Kidney glomerular epithelial cell (primary cell): ENCODE measurements at regions not wholly inside any gene's neighbourhood (a gene's known extent, or its start where the extent isn't known, plus 50 kb on each side); places are given as distances from the start of the nearest gene placed in this dataset.
"Not testable (repeated sequence)": the region's sequence is repeated elsewhere in the genome, so short reads cannot be mapped to it uniquely, and the experiment has no call there.

Source experiments
- DNase-seq: peaks from one replicate; lab custom pipeline; 2025; lab: John Stamatoyannopoulos, UW

DNA sequence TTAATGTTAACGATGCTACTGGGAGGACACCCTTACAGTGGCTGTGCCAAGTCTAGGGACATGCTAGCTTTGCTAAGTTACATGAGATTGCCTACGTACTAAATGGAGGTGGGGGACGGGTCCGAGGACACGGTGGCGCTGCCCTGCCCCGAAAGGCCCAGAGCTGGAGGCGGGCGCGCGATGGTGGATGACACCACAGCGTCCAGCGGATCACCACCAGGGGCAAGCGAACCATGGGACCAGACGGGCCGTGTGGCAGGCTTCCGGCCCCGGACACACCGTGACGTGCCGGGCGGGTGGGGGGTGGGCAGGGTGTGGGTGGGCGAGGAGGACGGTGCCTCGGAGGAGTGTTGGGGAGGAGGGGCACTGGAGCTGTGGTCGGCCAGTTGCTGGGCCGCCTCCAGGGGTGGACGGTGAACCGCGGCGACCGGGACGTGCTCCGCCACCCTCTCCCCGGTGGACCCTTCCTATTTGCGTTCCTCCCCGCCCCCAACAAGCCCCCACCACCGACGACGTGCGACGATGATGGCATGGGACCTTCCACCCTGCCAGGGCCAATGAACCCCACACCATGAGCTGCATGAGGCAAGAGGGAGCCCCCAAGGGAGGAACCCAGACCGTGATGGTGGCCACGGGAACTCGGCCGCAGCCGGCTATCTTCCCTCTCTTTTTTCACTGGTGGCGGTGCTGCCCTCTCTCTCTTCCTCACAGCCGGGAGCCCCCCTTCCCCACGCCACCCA lies 773.3 kb upstream of the DEFB115 start:
- no peak for DNase-seq

DNA sequence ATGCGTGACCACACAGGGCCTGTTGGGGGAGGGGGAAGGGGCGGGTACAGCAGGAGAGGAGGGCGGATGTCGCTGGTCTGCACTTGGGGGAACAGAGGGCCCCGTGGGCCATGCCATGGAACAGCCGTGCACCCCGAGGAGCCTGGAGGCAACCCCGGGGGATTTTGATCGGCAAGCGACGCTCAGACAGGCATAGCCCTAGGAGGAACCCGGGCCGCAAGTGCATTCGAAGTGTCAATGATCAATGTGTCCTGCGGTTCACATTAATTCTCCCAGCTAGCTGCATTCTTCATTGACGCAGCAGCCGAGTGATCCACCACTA lies 772.8 kb upstream of the DEFB115 start:
- no peak for DNase-seq

DNA sequence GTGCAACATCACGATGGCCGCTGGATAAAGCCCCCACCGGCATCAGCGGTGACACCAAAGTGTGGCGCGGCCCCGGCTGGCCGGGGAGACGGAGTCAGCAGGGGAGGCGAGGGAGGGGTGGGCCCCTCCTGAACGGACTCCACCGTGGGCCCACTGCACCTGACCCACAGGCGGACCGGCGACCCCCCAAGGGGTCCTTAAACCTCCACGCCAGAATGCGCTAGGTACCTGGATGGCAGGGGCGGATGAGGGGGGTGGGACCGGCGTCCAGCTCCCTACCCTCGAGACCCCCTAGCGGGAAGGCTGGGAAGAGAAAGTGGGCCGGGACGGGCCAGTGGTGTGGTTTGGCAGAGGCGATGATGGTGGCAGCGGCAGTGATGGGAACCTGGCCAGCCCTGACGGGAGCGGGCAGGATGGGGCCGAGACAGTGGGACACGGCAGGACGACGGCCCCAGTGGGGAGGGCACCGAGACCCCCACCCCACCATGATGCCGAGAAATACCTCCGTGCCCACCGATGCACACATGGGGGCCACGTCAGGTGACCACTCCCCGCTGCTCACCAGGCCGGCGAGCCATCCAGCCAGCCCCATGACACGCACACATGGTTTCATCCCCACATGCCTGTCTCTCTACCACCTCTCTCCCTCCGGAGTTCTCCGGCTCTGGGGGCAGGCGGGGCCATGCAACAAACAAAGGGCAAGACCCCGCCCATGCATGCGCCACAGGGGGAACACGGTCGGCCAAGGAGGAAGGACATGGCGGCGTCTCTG lies 771.9 kb upstream of the DEFB115 start:
- DNase-seq, result no peak

DNA sequence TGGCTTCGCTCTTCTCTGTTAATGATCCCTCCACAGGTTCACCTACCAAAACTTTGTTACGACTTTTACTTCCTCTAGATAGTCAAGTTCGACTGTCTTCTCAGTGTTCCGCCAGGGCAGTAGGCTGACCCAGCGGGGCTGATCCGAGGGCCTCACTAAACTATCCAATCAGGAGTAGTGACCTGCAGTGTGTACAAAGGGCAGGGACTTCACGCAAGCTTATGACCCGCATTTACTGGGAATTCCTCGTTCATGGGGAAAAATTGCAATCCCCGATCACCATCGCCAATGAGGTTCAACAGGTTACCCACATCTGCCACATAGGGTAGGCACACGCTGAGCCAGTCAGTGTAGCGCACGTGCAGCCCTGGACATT lies 771.4 kb upstream of the DEFB115 start:
- DNase-seq, result no peak

DNA sequence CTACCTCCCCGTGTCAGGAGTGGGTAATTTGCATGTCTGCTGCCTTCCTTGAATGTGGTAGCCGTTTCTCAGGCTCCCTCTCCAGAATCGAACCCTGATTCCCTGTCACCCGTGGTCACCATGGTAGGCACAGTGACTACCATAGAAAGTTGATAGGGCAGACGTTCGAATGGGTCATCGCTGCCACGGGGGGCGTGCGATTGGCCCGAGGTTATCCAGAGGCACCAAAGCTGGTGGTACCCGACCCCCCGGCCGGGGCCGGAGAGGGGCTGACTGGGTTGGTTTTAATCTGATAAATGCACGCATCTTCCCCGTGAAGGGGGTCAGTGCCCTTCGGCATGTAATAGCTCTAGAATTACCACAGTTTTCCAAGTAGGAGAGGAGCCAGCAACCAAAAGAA lies 770.0 kb upstream of the DEFB115 start:
- not testable (repeated sequence) for DNase-seq

DNA sequence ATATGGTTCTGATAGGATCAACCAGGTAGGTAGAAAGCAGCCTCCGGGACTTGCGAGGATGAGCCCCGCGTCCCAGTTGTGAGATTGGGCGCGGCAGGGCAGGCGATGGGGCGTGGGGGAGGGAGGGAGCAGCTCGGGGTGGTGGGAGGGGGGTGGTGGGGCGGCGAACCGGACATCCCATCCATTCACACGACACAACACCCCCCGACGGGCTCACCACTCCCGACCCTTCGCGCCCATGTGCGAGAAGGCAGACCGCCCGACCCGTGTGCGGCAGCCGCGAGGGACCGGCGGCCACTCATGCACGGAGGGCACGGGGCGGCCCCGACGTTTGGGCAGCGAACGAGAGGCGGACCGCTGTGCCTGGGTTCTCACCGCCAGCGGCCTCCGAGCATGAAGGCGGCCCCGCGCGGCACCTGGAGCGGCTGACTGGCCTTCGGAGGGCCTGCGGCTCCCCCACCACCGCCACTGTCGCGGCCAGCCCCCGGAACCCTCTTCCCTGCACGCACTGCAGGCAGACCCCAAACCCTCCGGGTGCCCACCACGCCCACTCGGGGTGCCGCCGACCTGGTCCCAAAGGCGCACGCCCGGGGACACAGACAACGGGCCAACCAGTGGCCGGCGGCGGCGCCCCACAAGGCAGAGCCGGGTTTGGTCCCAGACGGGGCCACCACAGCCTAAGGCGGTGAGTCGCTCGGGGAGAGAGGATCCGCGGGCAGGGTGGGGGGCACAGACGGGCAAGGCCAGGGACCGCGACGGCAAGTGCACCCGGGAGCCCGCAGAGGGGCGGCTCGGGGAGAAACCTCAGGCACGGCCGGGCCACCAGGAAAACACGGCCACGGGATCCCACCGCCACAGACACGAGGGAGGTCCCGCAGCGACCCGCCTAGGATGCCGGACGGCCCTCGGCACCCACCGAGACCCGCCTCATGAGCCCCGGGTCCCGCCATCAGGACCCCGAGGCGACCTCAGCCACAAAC lies 769.2 kb upstream of the DEFB115 start:
- no peak for DNase-seq

DNA sequence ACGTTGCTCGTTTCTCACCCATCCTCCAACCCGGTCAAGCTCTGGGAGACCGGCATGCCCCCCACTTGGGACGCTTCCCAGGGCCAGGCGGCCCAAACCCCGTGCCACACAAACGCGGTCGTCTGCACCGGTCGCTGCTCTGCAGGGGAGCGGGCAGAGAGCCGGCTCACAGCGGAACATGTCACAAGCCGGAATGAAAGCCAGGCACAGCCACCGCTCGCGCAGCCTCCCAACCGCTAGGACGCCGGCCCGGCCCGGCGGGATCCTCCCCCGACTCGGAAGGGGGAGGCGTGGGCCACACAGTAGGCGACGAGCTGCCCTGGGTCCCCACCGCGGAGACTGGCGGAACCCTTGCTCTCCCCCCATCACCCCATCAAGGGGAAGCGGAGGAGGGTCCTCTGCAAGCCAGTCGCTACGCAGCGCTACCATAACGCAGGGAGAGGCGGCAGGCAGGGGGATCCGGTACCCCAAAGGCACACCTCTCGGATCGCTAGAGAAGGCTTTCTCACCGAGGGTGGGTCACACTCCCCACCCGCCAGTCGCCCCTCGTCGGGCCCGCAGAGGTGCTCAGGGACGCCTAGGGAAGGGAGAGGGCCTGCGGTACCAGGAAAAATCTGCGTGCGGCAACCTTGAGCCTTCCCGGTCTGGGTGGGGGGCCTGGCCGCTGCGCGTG lies 768.4 kb upstream of the DEFB115 start:
- no peak for DNase-seq

GRCh38 chr20:30489614-30490003 lies 767.9 kb upstream of the DEFB115 start:
- no peak for DNase-seq

GRCh38 chr20:30491016-30491415 lies 766.4 kb upstream of the DEFB115 start:
- no peak for DNase-seq

- not testable (repeated sequence) for DNase-seq
These were observed 760.8 kb upstream of the DEFB115 start for GRCh38 chr20:30496656-30497055.

GRCh38 chr20:30497191-30497590 lies 760.3 kb upstream of the DEFB115 start:
- DNase-seq, result not testable (repeated sequence)

GRCh38 chr20:30499123-30499522 lies 758.3 kb upstream of the DEFB115 start:
- DNase-seq, result no peak

- not testable (repeated sequence) for DNase-seq
These were observed 757.6 kb upstream of the DEFB115 start for GRCh38 chr20:30499716-30500446.

DNA sequence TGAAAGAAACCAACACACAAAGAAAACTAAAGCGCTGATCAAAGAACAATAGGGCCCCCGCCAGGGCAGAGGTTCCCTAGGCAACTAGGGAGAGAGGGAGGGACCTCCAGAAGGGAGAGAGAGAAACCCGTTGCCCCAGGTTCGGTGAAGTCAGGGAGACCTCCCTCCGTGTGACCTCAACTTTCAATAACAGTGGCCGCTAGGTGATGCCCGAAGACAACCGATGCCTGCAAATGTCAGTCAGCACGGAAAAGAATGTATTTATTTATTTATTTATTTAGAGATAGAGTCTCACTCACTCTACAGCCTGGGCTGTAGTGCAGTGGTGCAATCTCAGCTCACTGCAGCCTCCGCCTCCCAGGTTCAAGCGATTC lies 757.0 kb upstream of the DEFB115 start:
- peak; percentile 0 for DNase-seq

- DNase-seq, result no peak
These were observed 756.5 kb upstream of the DEFB115 start for GRCh38 chr20:30500829-30501440.

GRCh38 chr20:30502670-30503069 lies 754.8 kb upstream of the DEFB115 start:
- no peak for DNase-seq

GRCh38 chr20:30503204-30503603 lies 754.3 kb upstream of the DEFB115 start:
- not testable (repeated sequence) for DNase-seq

- DNase-seq, result no peak
These were observed 753.4 kb upstream of the DEFB115 start for GRCh38 chr20:30503992-30504570.

DNA sequence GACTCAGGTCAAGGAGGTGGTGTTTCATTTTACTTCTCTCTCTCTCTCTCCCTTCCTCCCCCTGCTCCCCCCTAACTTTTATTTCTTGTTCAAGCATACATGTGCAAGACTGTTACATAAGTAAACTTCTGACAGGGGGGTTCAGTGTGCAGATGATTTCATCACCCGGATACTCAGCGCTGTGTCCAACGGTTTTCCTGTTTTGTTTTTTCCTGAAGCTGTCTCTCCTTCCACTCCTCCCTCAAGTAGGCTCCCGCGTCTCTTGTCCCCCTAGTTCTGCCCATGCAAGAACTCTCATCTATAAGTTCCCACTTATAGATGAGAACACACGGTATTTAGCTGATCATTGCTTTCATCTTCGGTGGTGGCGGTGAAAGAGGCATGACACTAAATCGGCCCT lies 751.9 kb upstream of the DEFB115 start:
- no peak for DNase-seq

GRCh38 chr20:30506100-30506499 lies 751.4 kb upstream of the DEFB115 start:
- no peak for DNase-seq
